ENCODE measurements at regions not wholly inside any gene's neighbourhood (a gene's known extent, or its start where the extent isn't known, plus 50 kb on each side); places are given as distances from the start of the nearest gene placed in this dataset.
A peak's percentile ranks its signal among the peaks of the same experiment; 100 is the strongest.

GRCh38 chr11:11036185-11036847 is 178.5 kb upstream of the ZBED5 start:
- Mint-ChIP-seq H3K27ac (no peak overlapping the region), H3K4me3 (no peak overlapping the region), H3K27me3 (no peaks in the 10 kb centered on the region), H3K36me3 (ENCODE audit: low read depth) (no peaks in the 10 kb centered on the region), H3K4me1 (ENCODE audit: low read depth) (peaks cover 4% of the 10 kb centered on the region), H3K9me3 (no peaks in the 10 kb centered on the region)
- ChIA-PET CTCF (interaction anchor here (0.9 to 5.7 kb wide), 15 partner anchors 8 to 751 kb away, joined by 3 to 58 read pairs (median 4); no protein-coding TSS in a partner anchor), POLR2A (no interaction called here)
- intact Hi-C loops (cut with micrococcal nuclease), result loop anchor here (2.0 to 5.0 kb wide), 2 partner anchors 120 to 226 kb away; no protein-coding TSS in a partner anchor
- DNase-seq, result no peak
- no peak for ATAC-seq
- TF ChIP-seq, protein P1, sequence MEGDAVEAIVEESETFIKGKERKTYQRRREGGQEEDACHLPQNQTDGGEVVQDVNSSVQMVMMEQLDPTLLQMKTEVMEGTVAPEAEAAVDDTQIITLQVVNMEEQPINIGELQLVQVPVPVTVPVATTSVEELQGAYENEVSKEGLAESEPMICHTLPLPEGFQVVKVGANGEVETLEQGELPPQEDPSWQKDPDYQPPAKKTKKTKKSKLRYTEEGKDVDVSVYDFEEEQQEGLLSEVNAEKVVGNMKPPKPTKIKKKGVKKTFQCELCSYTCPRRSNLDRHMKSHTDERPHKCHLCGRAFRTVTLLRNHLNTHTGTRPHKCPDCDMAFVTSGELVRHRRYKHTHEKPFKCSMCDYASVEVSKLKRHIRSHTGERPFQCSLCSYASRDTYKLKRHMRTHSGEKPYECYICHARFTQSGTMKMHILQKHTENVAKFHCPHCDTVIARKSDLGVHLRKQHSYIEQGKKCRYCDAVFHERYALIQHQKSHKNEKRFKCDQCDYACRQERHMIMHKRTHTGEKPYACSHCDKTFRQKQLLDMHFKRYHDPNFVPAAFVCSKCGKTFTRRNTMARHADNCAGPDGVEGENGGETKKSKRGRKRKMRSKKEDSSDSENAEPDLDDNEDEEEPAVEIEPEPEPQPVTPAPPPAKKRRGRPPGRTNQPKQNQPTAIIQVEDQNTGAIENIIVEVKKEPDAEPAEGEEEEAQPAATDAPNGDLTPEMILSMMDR (IDR thresholded peaks at IDR 0.05), result peak; percentile 15

- ChIA-PET CTCF (interaction anchor here (1.0 to 5.7 kb wide), 9 partner anchors 7 to 752 kb away, joined by 3 to 58 read pairs (median 11); no protein-coding TSS in a partner anchor), POLR2A (no interaction called here)
- no peak overlapping the region for H3K27ac Mint-ChIP-seq
- no peaks in the 10 kb centered on the region for H3K36me3 Mint-ChIP-seq (ENCODE audit: low read depth)
- H3K4me1 Mint-ChIP-seq (ENCODE audit: low read depth), result peaks cover 4% of the 10 kb centered on the region
- H3K9me3 Mint-ChIP-seq, result no peaks in the 10 kb centered on the region
- DNase-seq (no peak), ATAC-seq (no peak)
- H3K27me3 Mint-ChIP-seq, result no peaks in the 10 kb centered on the region
- intact Hi-C loops (cut with micrococcal nuclease), result loop anchor here (5.0 kb wide), 1 partner anchor 227 kb away; no protein-coding TSS in a partner anchor
- H3K4me3 Mint-ChIP-seq, result no peak overlapping the region
- TF ChIP-seq, protein P1 (IDR thresholded peaks at IDR 0.05), result no peak
Measured at GRCh38 chr11:11035331-11035730, 177.5 kb upstream of the ZBED5 start.

DNA sequence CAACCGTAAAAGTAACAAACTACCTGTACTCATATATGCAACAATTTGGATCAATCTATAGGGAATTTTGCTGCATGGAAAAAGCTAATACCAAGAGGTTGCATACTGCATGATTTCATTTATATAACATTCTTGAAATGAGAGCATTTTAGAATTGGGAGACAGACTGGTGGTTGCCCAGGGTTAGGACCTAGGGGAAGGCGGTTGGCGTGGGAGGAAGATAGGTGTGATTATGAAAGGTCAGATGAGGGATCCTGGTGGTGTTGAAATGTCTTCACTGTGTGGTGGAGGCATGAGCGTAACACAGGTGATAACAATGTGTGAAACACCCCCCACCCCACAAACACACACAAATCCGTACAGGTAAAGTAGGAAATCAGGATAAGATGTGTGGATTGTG is 176.6 kb upstream of the ZBED5 start:
- Mint-ChIP-seq H3K27ac (no peak overlapping the region), H3K27me3 (no peaks in the 10 kb centered on the region), H3K4me1 (ENCODE audit: low read depth) (peaks cover 4% of the 10 kb centered on the region), H3K9me3 (no peaks in the 10 kb centered on the region), H3K36me3 (ENCODE audit: low read depth) (no peaks in the 10 kb centered on the region), H3K4me3 (no peak overlapping the region)
- ChIA-PET CTCF (interaction anchor here (1.8 to 5.7 kb wide), 3 partner anchors 6 to 753 kb away, joined by 11 to 58 read pairs (median 13); no protein-coding TSS in a partner anchor), POLR2A (no interaction called here)
- intact Hi-C loops (cut with micrococcal nuclease), result no loop called here
- no peak for DNase-seq
- no peak for ATAC-seq
- TF ChIP-seq, protein P1 (IDR thresholded peaks at IDR 0.05), result no peak

- no peak overlapping the region for H3K4me3 Mint-ChIP-seq
- intact Hi-C loops (cut with micrococcal nuclease), result no loop called here
- no peaks in the 10 kb centered on the region for H3K36me3 Mint-ChIP-seq (ENCODE audit: low read depth)
- ATAC-seq, result no peak
- no peak overlapping the region for H3K27ac Mint-ChIP-seq
- H3K27me3 Mint-ChIP-seq, result no peaks in the 10 kb centered on the region
- ChIA-PET POLR2A (no interaction called here), CTCF (interaction anchor here (1.1 to 3.2 kb wide), 4 partner anchors 98 to 756 kb away, joined by 3 to 13 read pairs (median 4); no protein-coding TSS in a partner anchor)
- H3K9me3 Mint-ChIP-seq, result no peaks in the 10 kb centered on the region
- DNase-seq, result no peak
- TF ChIP-seq, protein P1 (IDR thresholded peaks at IDR 0.05), result no peak
- peaks cover 2% of the 10 kb centered on the region for H3K4me1 Mint-ChIP-seq (ENCODE audit: low read depth)
Measured at GRCh38 chr11:11032066-11032465, 174.2 kb upstream of the ZBED5 start.

- Mint-ChIP-seq H3K4me1 (ENCODE audit: low read depth) (no peaks in the 10 kb centered on the region), H3K27ac (no peak overlapping the region), H3K4me3 (no peak overlapping the region), H3K27me3 (no peaks in the 10 kb centered on the region), H3K36me3 (ENCODE audit: low read depth) (no peaks in the 10 kb centered on the region), H3K9me3 (no peaks in the 10 kb centered on the region)
- POLR2A ChIA-PET, result no interaction called here
- intact Hi-C loops (cut with micrococcal nuclease), result loop anchor here (5.0 kb wide), 1 partner anchor 758 kb away; no protein-coding TSS in a partner anchor
- ATAC-seq (no peak), DNase-seq (no peak)
- TF ChIP-seq, protein P1 (IDR thresholded peaks at IDR 0.05), result no peak
- CTCF ChIA-PET, result interaction anchor here (0.8 to 8.1 kb wide), 29 partner anchors 8 to 759 kb away, joined by 3 to 82 read pairs (median 7); no protein-coding TSS in a partner anchor
Measured at GRCh38 chr11:11029027-11029426, 171.2 kb upstream of the ZBED5 start.

All from activated CD8-positive, alpha-beta T cell treated with anti-CD3 and anti-CD28 coated beads for 36 hours (primary cell).